ENCODE measurements at regions not wholly inside any gene's neighbourhood (a gene's known extent, or its start where the extent isn't known, plus 50 kb on each side); places are given as distances from the start of the nearest gene placed in this dataset.
A peak's percentile ranks its signal among the peaks of the same experiment; 100 is the strongest.

DNA sequence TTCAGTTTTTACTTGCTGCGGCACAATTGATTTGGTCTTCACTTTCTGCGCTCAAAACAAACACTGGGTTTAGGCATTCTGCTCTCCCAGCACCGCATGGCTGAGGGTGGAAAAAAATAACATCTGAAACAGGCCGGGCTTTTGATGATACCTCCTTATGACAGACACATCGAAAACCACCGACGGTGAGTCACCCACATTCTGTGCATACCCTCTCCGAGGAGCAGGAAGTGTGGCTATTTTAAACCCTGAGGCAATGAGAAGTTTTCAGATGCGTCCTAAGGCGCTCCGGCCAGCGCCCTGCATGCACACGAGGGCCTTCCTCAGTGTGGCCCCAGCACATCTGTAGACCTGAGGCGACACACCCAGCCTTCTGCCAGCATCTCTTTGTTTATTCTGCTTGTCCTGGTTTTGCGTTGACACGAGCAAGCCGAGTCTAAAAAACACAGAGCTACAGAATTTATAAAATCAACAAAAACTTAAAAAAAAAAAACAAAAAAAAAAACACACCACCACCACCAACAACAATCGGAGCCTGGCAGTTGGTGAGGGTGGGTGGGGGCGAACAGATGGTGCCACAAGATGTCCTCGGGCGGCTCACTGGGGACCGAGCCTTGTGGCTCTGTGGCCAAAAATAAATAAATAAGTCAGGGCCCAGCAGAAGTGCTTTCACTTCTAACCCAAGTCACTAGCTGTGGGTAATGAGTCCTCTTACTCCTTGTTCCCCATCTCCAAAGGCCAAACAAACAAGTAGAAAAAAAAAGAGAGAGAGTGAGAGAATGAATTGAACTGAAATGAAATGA, 162.6 kb upstream of the IRF2BP2 start (continued):
- TF ChIP-seq, protein P1, sequence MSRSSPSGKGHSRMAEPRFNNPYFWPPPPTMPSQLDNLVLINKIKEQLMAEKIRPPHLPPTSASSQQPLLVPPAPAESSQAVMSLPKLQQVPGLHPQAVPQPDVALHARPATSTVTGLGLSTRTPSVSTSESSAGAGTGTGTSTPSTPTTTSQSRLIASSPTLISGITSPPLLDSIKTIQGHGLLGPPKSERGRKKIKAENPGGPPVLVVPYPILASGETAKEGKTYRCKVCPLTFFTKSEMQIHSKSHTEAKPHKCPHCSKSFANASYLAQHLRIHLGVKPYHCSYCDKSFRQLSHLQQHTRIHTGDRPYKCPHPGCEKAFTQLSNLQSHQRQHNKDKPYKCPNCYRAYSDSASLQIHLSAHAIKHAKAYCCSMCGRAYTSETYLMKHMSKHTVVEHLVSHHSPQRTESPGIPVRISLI (CRISPR knock-in tag; IDR thresholded peaks at IDR 0.05; ENCODE audit: borderline replicate concordance), result peak; percentile 35; the same call in 1 of the 2 replicates
- TF ChIP-seq BCL6 (CRISPR knock-in tag; IDR thresholded peaks at IDR 0.05), result no peak
- TF ChIP-seq, protein P2, sequence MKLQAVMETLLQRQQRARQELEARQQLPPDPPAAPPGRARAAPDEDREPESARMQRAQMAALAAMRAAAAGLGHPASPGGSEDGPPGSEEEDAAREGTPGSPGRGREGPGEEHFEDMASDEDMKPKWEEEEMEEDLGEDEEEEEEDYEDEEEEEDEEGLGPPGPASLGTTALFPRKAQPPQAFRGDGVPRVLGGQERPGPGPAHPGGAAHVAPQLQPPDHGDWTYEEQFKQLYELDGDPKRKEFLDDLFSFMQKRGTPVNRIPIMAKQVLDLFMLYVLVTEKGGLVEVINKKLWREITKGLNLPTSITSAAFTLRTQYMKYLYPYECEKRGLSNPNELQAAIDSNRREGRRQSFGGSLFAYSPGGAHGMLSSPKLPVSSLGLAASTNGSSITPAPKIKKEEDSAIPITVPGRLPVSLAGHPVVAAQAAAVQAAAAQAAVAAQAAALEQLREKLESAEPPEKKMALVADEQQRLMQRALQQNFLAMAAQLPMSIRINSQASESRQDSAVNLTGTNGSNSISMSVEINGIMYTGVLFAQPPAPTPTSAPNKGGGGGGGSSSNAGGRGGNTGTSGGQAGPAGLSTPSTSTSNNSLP (IDR thresholded peaks at IDR 0.05; ENCODE audit: low read depth, low read length), result peak; percentile 77
- TF ChIP-seq, protein P3, sequence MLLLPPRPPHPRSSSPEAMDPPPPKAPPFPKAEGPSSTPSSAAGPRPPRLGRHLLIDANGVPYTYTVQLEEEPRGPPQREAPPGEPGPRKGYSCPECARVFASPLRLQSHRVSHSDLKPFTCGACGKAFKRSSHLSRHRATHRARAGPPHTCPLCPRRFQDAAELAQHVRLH (CRISPR knock-in tag; IDR thresholded peaks at IDR 0.05; ENCODE audit: borderline replicate concordance, low read depth), result no peak; the same call in 1 of the 2 replicates
- TF ChIP-seq EZH2 (conservative IDR thresholded peaks at IDR 0.05; ENCODE audit: low read depth, low read length), result no peak
- TF ChIP-seq SIX1 (CRISPR knock-in tag; IDR thresholded peaks at IDR 0.05; ENCODE audit: borderline replicate concordance), result 0 out of 2 replicates have a peak, but pooled peaks have one; percentile 36
- TF ChIP-seq, protein P4, sequence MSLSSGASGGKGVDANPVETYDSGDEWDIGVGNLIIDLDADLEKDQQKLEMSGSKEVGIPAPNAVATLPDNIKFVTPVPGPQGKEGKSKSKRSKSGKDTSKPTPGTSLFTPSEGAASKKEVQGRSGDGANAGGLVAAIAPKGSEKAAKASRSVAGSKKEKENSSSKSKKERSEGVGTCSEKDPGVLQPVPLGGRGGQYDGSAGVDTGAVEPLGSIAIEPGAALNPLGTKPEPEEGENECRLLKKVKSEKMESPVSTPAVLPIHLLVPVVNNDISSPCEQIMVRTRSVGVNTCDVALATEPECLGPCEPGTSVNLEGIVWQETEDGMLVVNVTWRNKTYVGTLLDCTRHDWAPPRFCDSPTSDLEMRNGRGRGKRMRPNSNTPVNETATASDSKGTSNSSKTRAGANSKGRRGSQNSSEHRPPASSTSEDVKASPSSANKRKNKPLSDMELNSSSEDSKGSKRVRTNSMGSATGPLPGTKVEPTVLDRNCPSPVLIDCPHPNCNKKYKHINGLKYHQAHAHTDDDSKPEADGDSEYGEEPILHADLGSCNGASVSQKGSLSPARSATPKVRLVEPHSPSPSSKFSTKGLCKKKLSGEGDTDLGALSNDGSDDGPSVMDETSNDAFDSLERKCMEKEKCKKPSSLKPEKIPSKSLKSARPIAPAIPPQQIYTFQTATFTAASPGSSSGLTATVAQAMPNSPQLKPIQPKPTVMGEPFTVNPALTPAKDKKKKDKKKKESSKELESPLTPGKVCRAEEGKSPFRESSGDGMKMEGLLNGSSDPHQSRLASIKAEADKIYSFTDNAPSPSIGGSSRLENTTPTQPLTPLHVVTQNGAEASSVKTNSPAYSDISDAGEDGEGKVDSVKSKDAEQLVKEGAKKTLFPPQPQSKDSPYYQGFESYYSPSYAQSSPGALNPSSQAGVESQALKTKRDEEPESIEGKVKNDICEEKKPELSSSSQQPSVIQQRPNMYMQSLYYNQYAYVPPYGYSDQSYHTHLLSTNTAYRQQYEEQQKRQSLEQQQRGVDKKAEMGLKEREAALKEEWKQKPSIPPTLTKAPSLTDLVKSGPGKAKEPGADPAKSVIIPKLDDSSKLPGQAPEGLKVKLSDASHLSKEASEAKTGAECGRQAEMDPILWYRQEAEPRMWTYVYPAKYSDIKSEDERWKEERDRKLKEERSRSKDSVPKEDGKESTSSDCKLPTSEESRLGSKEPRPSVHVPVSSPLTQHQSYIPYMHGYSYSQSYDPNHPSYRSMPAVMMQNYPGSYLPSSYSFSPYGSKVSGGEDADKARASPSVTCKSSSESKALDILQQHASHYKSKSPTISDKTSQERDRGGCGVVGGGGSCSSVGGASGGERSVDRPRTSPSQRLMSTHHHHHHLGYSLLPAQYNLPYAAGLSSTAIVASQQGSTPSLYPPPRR (CRISPR knock-in tag; IDR thresholded peaks at IDR 0.05; ENCODE audit: borderline replicate concordance), result no peak
- no peak for TF ChIP-seq SP140L (CRISPR knock-in tag; IDR thresholded peaks at IDR 0.05; ENCODE audit: borderline replicate concordance)
- TF ChIP-seq, protein P5, sequence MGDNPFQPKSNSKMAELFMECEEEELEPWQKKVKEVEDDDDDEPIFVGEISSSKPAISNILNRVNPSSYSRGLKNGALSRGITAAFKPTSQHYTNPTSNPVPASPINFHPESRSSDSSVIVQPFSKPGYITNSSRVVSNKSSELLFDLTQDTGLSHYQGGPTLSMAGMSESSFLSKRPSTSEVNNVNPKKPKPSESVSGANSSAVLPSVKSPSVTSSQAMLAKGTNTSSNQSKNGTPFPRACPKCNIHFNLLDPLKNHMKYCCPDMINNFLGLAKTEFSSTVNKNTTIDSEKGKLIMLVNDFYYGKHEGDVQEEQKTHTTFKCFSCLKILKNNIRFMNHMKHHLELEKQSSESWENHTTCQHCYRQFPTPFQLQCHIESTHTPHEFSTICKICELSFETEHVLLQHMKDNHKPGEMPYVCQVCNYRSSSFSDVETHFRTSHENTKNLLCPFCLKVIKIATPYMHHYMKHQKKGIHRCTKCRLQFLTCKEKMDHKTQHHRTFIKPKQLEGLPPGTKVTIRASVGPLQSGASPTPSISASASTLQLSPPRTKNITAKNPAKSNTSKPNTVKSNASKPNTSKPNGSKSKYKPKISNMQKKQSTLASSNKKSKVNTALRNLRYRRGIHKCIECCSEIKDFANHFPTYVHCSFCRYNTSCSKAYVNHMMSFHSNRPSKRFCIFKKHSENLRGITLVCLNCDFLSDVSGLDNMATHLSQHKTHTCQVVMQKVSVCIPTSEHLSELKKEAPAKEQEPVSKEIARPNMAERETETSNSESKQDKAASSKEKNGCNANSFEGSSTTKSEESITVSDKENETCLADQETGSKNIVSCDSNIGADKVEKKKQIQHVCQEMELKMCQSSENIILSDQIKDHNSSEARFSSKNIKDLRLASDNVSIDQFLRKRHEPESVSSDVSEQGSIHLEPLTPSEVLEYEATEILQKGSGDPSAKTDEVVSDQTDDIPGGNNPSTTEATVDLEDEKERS (CRISPR knock-in tag; IDR thresholded peaks at IDR 0.05), result no peak
- TF ChIP-seq GZF1 (CRISPR knock-in tag; IDR thresholded peaks at IDR 0.05), result no peak
- TF ChIP-seq, protein P6, sequence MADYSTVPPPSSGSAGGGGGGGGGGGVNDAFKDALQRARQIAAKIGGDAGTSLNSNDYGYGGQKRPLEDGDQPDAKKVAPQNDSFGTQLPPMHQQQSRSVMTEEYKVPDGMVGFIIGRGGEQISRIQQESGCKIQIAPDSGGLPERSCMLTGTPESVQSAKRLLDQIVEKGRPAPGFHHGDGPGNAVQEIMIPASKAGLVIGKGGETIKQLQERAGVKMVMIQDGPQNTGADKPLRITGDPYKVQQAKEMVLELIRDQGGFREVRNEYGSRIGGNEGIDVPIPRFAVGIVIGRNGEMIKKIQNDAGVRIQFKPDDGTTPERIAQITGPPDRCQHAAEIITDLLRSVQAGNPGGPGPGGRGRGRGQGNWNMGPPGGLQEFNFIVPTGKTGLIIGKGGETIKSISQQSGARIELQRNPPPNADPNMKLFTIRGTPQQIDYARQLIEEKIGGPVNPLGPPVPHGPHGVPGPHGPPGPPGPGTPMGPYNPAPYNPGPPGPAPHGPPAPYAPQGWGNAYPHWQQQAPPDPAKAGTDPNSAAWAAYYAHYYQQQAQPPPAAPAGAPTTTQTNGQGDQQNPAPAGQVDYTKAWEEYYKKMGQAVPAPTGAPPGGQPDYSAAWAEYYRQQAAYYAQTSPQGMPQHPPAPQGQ (CRISPR knock-in tag; IDR thresholded peaks at IDR 0.05; ENCODE audit: borderline replicate concordance), result no peak
- no peak; the same call in 1 of the 2 replicates for TF ChIP-seq HDAC1 (CRISPR knock-in tag; IDR thresholded peaks at IDR 0.05)
